ENCODE measurements at regions not wholly inside any gene's neighbourhood (a gene's known extent, or its start where the extent isn't known, plus 50 kb on each side); places are given as distances from the start of the nearest gene placed in this dataset.

DNA sequence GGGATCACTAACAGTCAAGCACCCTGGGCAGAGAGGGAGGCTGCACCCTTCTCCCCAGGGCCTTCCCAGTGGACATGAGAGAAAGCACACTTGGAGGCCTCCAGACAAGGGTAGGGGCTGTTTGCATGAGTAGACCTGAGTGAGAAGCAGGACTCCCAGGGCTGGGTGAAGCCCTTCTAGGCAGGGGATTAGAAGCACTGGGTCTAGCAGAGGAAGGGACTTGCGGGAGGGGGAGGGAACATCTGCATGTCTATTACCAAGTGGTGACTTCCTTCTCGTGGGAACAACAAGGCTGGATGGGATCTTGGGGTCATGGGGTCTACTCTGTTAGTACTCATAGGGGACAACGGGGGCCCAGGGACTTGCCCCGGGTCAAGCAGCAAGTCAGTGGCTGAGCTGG is 67.8 kb downstream of the EMX2 start:
- Histone ChIP-seq H2AFZ (ENCODE audit: low read length) (peak overlapping the region; percentile 96), H2BK12ac (ENCODE audit: low read depth, low read length) (no peak overlapping the region)
- 85% methylated on average over 3 of the region's 4 CpGs; no CpG with 5 or more reads in 1 of the 2 experiments for WGBS, 2 experiments (ENCODE audit: extremely low coverage in 1 of 2, insufficient coverage in 1 of 2, insufficient read length in 1 of 2, insufficient replicate concordance in 2 of 2, low coverage in 1 of 2, low lambda C conversion rate in 2 of 2, missing lambda C conversion rate in 1 of 2)

More for the DNA sequence above, 67.8 kb downstream of the EMX2 start:
- Histone ChIP-seq H3K27me3 (replicated peaks in 1 of 4; ENCODE audit: control insufficient read depth in 3 of 4, extremely low read depth in 1 of 4, insufficient read depth in 3 of 4, low read length in 3 of 4) (no peaks in the 10 kb centered on the region), H3K27ac (ENCODE audit: low read depth, low read length) (no peak overlapping the region), H3K36me3 (ENCODE audit: control insufficient read depth in 2 of 4, insufficient read depth in 4 of 4, low read length in 3 of 4) (no peaks in the 10 kb centered on the region), H3K79me2 (ENCODE audit: control insufficient read depth in 1 of 2, insufficient read depth in 2 of 2, low read length in 2 of 2) (no peaks in the 10 kb centered on the region), H3K18ac (ENCODE audit: extremely low read depth, low read length) (no peak overlapping the region), H4K20me1 (replicated peaks in 1 of 2; ENCODE audit: control insufficient read depth in 1 of 2, insufficient read depth in 2 of 2, low read length in 2 of 2) (peaks cover 0 to 2% of the 10 kb centered on the region in 2 experiments), H3K4me2 (ENCODE audit: insufficient read depth in 1 of 2, low read depth in 2 of 2, low read length in 2 of 2) (peak overlapping the region in 1 of 2 experiments; percentile 29; a peak in 1 of 4 replicates), H3K23ac (ENCODE audit: insufficient read length) (no peak overlapping the region), H3K79me1 (ENCODE audit: low read depth, low read length) (no peaks in the 10 kb centered on the region), H2AK5ac (ENCODE audit: low read depth, low read length) (no peak overlapping the region), H3K4ac (replicated peaks; ENCODE audit: insufficient read length, low read depth, low read length) (no peak overlapping the region), H2BK5ac (ENCODE audit: low read depth, low read length) (no peak overlapping the region), H4K5ac (ENCODE audit: insufficient read length, low read depth, low read length) (no peak overlapping the region), H2BK20ac (ENCODE audit: low read length) (no peak overlapping the region), H2BK120ac (replicated peaks; ENCODE audit: low read depth, low read length) (no peak overlapping the region), H3K4me3 (ENCODE audit: extremely low read depth in 1 of 4, insufficient read depth in 2 of 4, low read depth in 3 of 4, low read length in 4 of 4) (no peak overlapping the region), H3K9me3 (ENCODE audit: insufficient read depth in 2 of 2, low read depth in 1 of 2, low read length in 1 of 2) (no peaks in the 10 kb centered on the region), H3K4me1 (replicated peaks in 1 of 4; ENCODE audit: control insufficient read depth in 3 of 4, insufficient read depth in 4 of 4, low read length in 3 of 4) (peaks cover 0 to 5% (median 3%) of the 10 kb centered on the region in 4 experiments; a peak in 2 of 7 replicates), H3K14ac (ENCODE audit: insufficient read length) (no peak overlapping the region), H4K8ac (ENCODE audit: extremely low read depth, insufficient read depth, low read length) (peak overlapping the region; percentile 41; the same call in 1 of the 2 replicates), H4K91ac (replicated peaks; ENCODE audit: insufficient read length, low read length) (no peak overlapping the region), H3K23me2 (ENCODE audit: low read depth, low read length) (no peaks in the 10 kb centered on the region), H2BK15ac (ENCODE audit: low read length) (no peak overlapping the region), H3K56ac (replicated peaks; ENCODE audit: insufficient read length, low read depth, low read length) (no peak overlapping the region), H3K9ac (replicated peaks in 1 of 4; ENCODE audit: extremely low read depth in 1 of 4, low read depth in 3 of 4, low read length in 3 of 4) (no peak overlapping the region)
- CTCF ChIA-PET (ENCODE audit: partially characterized antibody): no interaction called here
- TF ChIP-seq GABPA (IDR thresholded peaks at IDR 0.05; ENCODE audit: borderline replicate concordance, insufficient read depth, low read length): no peak
- no peak for TF ChIP-seq CBX5 (IDR thresholded peaks at IDR 0.05; ENCODE audit: low read depth, low read length)
- no peak for TF ChIP-seq POLR2AphosphoS5 (IDR thresholded peaks at IDR 0.05; ENCODE audit: low read depth, low read length)
- no peak for TF ChIP-seq EP300 (IDR thresholded peaks at IDR 0.05; ENCODE audit: borderline replicate concordance in 1 of 2, low read depth in 2 of 2, low read length in 2 of 2)
- no peak for TF ChIP-seq EZH2 (IDR thresholded peaks at IDR 0.05; ENCODE audit: low read depth, low read length, severe bottlenecking)
- TF ChIP-seq SIN3A (conservative IDR thresholded peaks at IDR 0.05 in 1 of 2, IDR thresholded peaks at IDR 0.05 in 1 of 2; ENCODE audit: low read depth in 1 of 2, low read length in 2 of 2): no peak
- TF ChIP-seq, protein P1, sequence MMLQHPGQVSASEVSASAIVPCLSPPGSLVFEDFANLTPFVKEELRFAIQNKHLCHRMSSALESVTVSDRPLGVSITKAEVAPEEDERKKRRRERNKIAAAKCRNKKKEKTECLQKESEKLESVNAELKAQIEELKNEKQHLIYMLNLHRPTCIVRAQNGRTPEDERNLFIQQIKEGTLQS (IDR thresholded peaks at IDR 0.05; ENCODE audit: insufficient read depth, low read depth, low read length): no peak
- no peak for TF ChIP-seq FOSL1 (IDR thresholded peaks at IDR 0.05; ENCODE audit: insufficient read depth, low read depth, low read length)
- no peak for TF ChIP-seq TCF12 (IDR thresholded peaks at IDR 0.05; ENCODE audit: low read depth, low read length)
- FAIRE-seq: no peak
- POLR2A ChIA-PET (ENCODE audit: partially characterized antibody): no interaction called here
- DNase-seq (ENCODE audit: low read depth in 1 of 2, low spot score in 2 of 2): peak in 1 of 2 experiments; percentile 46

Data from H1 (cell line).